ENCODE measurements at regions not wholly inside any gene's neighbourhood (a gene's known extent, or its start where the extent isn't known, plus 50 kb on each side); places are given as distances from the start of the nearest gene placed in this dataset.

DNA sequence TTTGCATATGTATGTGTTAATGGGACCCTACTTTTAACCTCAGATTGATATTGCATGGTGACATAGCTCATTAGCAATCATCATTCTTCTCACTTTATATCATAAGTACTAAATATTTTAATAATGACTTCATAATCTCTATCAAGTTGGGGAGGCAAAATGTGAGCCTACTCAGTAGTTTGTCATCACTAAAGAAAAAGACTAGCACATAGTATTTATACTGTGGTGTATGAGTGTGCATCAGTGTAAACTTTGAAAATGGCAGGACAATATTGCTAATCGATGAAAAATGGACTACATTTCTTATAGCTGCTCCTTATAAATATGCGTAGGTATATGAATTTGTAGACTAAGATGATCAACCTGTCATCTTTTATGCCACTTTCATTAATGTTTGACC lies 624.5 kb upstream of the ROBO2 start:
- TF ChIP-seq, protein P1, sequence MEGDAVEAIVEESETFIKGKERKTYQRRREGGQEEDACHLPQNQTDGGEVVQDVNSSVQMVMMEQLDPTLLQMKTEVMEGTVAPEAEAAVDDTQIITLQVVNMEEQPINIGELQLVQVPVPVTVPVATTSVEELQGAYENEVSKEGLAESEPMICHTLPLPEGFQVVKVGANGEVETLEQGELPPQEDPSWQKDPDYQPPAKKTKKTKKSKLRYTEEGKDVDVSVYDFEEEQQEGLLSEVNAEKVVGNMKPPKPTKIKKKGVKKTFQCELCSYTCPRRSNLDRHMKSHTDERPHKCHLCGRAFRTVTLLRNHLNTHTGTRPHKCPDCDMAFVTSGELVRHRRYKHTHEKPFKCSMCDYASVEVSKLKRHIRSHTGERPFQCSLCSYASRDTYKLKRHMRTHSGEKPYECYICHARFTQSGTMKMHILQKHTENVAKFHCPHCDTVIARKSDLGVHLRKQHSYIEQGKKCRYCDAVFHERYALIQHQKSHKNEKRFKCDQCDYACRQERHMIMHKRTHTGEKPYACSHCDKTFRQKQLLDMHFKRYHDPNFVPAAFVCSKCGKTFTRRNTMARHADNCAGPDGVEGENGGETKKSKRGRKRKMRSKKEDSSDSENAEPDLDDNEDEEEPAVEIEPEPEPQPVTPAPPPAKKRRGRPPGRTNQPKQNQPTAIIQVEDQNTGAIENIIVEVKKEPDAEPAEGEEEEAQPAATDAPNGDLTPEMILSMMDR (IDR thresholded peaks at IDR 0.05), result no peak
- TF ChIP-seq EZH2phosphoT487 (IDR thresholded peaks at IDR 0.05) (no peak), EZH2 (IDR thresholded peaks at IDR 0.05) (no peak)
